Neural crest cell (in vitro differentiated cells): ENCODE measurements at regions not wholly inside any gene's neighbourhood (a gene's known extent, or its start where the extent isn't known, plus 50 kb on each side); places are given as distances from the start of the nearest gene placed in this dataset.

ENCODE experiments used
- DNase-seq: peaks from one replicate; pipeline ENCODE4 v3.0.0; 2021; ENCODE audit warnings: low read depth, mixed read lengths, low spot score
- H3K27ac Mint-ChIP-seq: one replicate; pipeline ENCODE4 v1.8.0; 2021; ENCODE audit warnings: mild to moderate bottlenecking, mixed read lengths; ENCODE audit not compliant: unreplicated experiment
- H3K27me3 Mint-ChIP-seq: 2 replicates; pipeline ENCODE4 v1.8.0; 2021; ENCODE audit warnings: low read depth, mild to moderate bottlenecking, mixed read lengths
- H3K36me3 Mint-ChIP-seq: 2 replicates; pipeline ENCODE4 v1.8.0; 2021; ENCODE audit warnings: low read depth, mild to moderate bottlenecking, mixed read lengths
- H3K4me1 Mint-ChIP-seq: 2 replicates; pipeline ENCODE4 v1.8.0; 2021; ENCODE audit warnings: mixed read lengths
- H3K4me3 Mint-ChIP-seq: one replicate; pipeline ENCODE4 v1.8.0; 2021; ENCODE audit warnings: mild to moderate bottlenecking, mixed read lengths
- H3K9me3 Mint-ChIP-seq: 2 replicates; pipeline ENCODE4 v1.8.0; 2021; ENCODE audit warnings: mixed read lengths
- TF ChIP-seq, protein P1 (sequence below): fragments of 200-600 bp; sonication (generic); conservative IDR thresholded peaks from 2 replicates; pipeline ENCODE4 v1.5.0; 2021; ENCODE audit warnings: antibody characterized with exemption, mild to moderate bottlenecking

DNA sequence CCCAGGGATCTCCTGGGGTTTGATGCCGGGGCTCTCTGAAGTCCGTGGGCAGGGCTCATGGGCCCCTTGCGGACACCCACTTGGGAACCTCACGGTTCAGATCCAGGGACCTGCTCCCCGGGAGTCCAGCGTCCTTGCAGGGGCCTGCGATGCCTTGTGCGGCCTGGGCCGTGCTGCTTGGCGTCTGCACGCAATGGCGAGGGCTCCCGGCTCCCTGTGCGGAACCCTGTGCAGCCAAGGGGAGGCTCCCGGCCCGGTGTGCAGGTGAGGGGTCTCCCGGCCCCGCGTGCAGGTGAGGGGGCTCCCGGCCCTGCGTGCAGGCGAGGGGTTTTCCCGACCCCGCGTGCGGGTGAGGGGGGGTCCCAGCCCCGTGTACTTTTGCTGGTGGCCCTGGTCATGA is 146.7 kb downstream of the DNAJB6 start:
- H3K4me1 Mint-ChIP-seq, result peaks cover 38% of the 10 kb centered on the region
- H3K27ac Mint-ChIP-seq, result no peak overlapping the region
- TF ChIP-seq, protein P1, sequence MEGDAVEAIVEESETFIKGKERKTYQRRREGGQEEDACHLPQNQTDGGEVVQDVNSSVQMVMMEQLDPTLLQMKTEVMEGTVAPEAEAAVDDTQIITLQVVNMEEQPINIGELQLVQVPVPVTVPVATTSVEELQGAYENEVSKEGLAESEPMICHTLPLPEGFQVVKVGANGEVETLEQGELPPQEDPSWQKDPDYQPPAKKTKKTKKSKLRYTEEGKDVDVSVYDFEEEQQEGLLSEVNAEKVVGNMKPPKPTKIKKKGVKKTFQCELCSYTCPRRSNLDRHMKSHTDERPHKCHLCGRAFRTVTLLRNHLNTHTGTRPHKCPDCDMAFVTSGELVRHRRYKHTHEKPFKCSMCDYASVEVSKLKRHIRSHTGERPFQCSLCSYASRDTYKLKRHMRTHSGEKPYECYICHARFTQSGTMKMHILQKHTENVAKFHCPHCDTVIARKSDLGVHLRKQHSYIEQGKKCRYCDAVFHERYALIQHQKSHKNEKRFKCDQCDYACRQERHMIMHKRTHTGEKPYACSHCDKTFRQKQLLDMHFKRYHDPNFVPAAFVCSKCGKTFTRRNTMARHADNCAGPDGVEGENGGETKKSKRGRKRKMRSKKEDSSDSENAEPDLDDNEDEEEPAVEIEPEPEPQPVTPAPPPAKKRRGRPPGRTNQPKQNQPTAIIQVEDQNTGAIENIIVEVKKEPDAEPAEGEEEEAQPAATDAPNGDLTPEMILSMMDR, result no peak
- no peak for DNase-seq
- no peaks in the 10 kb centered on the region for H3K27me3 Mint-ChIP-seq
- H3K4me3 Mint-ChIP-seq, result no peak overlapping the region
- no peaks in the 10 kb centered on the region for H3K9me3 Mint-ChIP-seq
- no peaks in the 10 kb centered on the region for H3K36me3 Mint-ChIP-seq

DNA sequence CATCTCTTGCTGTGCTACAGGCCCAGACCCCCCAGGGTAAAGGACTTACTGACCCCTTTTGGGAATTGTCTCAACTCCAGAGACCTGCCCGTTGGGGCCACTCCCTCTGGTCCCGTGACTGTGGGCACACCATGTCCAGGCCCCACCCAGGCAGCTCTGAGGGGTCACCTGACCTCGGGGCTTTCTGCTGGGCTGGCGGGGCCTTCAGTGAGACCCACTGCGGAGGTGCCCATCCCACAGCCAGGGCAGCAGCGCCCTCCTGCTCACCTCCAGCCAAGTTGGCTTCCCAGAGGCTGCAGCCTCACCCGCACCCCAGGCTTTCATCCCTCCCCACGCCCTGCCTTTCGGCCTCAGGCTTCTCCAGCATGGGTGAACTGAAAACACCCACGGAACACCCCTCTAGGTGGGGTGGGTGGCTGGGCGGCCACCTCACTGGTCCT is 147.2 kb downstream of the DNAJB6 start:
- Mint-ChIP-seq H3K4me1 (peaks cover 35% of the 10 kb centered on the region), H3K27ac (no peak overlapping the region), H3K9me3 (no peaks in the 10 kb centered on the region), H3K4me3 (no peak overlapping the region), H3K36me3 (no peaks in the 10 kb centered on the region), H3K27me3 (no peaks in the 10 kb centered on the region)
- TF ChIP-seq, protein P1, result no peak
- DNase-seq, result no peak

DNA sequence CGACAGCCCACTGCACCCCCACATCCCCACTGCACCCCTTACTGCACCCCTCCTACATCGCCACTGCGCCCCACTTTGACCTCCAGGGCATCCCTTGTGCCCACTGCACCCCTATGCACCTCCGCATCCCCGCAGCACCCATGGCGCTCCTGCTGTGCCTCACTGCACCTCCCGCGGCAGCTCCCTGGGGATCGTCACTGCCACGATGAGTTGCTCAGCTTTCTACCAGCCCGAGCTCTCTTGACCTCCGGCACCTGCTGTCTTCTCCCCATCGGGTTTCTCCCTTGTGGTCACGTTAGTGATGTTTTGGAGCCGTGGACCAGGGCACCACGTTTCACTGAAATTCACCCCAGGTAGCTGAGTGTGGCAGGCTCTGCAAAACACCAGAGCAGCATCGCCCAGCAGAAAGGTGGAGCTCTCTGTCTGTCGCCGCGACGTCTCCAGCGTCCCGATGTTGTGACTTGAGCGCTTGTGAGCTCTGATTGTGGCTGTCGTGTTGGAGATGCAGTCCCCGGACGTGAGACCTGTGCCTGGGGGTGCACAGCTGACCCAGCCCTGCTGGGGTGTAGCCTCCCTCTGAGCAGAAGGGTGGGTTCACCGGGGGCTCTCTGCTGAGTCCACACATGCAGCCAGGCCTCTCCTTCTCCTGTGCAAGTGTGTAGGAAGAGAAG is 147.7 kb downstream of the DNAJB6 start:
- DNase-seq, result no peak
- Mint-ChIP-seq H3K4me1 (peaks cover 31% of the 10 kb centered on the region), H3K36me3 (no peaks in the 10 kb centered on the region), H3K9me3 (no peaks in the 10 kb centered on the region), H3K27ac (no peak overlapping the region), H3K4me3 (no peak overlapping the region), H3K27me3 (no peaks in the 10 kb centered on the region)
- TF ChIP-seq, protein P1, result no peak

DNA sequence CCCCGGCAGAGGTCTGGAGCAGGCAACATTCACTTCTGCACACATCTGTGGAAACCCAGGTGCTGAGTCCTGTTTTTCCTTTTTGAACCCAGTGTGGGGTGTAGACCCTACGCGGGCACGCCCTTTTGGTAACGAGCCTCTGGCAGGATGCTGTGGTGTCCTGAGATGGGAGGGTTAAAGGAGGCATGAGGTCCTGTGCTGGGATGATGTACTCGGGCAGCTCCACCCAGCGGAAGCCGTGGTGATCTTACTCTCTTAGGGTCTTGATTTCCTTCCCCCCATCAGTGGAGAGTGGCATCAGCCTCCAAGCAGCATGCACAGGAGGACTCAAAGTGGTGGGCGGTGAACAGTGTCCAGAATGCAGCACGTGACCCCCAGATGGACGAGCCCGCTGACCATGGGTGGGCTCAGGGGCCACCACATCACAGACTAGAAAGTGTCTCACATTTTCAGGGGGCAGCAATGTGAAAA is 148.6 kb downstream of the DNAJB6 start:
- no peak overlapping the region for H3K27ac Mint-ChIP-seq
- H3K4me1 Mint-ChIP-seq, result peaks cover 31% of the 10 kb centered on the region
- H3K27me3 Mint-ChIP-seq, result no peaks in the 10 kb centered on the region
- no peaks in the 10 kb centered on the region for H3K36me3 Mint-ChIP-seq
- H3K9me3 Mint-ChIP-seq, result peaks cover under 1% of the 10 kb centered on the region
- H3K4me3 Mint-ChIP-seq, result no peak overlapping the region
- TF ChIP-seq, protein P1, result no peak
- no peak for DNase-seq

DNA sequence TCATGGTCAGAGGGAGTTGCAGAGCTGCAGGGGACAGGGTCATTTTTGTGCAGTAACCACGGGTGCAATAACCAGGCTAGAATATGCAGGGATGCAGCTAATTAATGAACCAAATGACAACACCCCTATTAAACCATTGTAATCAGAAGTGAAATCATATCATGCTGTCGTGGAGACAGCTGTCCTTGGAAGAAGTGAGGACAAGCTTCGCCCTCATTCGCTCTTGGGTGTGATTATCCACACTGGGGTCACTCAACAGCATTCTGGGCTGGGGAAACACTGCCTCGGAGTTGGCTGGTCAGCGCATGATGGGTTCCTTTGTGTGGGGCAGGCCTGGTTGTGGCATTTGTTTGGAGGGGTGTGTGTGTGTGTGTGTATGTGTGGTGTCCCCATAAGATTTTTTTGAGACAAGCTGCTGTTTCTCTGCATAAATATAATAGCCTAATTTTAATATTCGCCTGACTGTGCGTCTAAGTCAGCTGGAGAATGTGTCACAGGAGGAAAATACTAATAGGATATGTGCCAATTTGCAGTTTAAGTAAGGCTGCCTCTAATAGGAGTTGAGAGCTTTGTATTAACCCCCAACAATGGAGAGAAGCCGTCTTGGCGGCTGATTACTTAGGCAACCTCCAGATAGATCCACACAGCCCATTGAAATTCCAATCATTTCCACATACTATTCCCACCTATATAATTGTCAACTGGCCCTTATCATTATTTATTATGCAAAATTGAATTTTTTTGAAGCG is 149.4 kb downstream of the DNAJB6 start:
- Mint-ChIP-seq H3K27ac (no peak overlapping the region), H3K4me3 (no peak overlapping the region), H3K27me3 (no peaks in the 10 kb centered on the region), H3K36me3 (peaks cover 5% of the 10 kb centered on the region), H3K9me3 (peaks cover 6% of the 10 kb centered on the region), H3K4me1 (peaks cover 31% of the 10 kb centered on the region)
- no peak for DNase-seq
- TF ChIP-seq, protein P1, result no peak
